ENCODE measurements at regions not wholly inside any gene's neighbourhood (a gene's known extent, or its start where the extent isn't known, plus 50 kb on each side); places are given as distances from the start of the nearest gene placed in this dataset.

- H4K20me1 ChIP-seq (ENCODE audit: control insufficient read depth, extremely low read depth, insufficient read depth, low read length): no peaks in the 10 kb centered on the region
- FAIRE-seq (no peak), DNase-seq (ENCODE audit: low read depth, low spot score) (no peak)
- no peak overlapping the region for H3K27ac ChIP-seq (ENCODE audit: control insufficient read depth, insufficient read depth, low read length)
- dilution Hi-C loops (cut with MboI; ENCODE audit: extremely low pct_ligation_motif_present, low sequenced_read_pairs): no loop called here
- H3K4me1 ChIP-seq (ENCODE audit: control insufficient read depth, extremely low read depth, insufficient read depth, low read length): no peaks in the 10 kb centered on the region
- H3K9ac ChIP-seq (ENCODE audit: control insufficient read depth, extremely low read depth, insufficient read depth, low read length): no peak overlapping the region
- no peaks in the 10 kb centered on the region for H3K27me3 ChIP-seq (ENCODE audit: control insufficient read depth, extremely low read depth, insufficient read depth, low read length)
- H3K9me1 ChIP-seq (ENCODE audit: control insufficient read depth, extremely low read depth, insufficient read depth, low read length): no peaks in the 10 kb centered on the region
- no peaks in the 10 kb centered on the region for H3K79me2 ChIP-seq (ENCODE audit: control insufficient read depth, insufficient read depth, low read length)
- no peaks in the 10 kb centered on the region for H3K9me3 ChIP-seq (ENCODE audit: control insufficient read depth, low read depth, low read length)
- H3K4me2 ChIP-seq (ENCODE audit: control insufficient read depth, extremely low read depth, insufficient read depth, low read depth, low read length): no peak overlapping the region
- TF ChIP-seq CTCF (optimal IDR thresholded peaks at IDR 0.05 in 1 of 3, IDR thresholded peaks at IDR 0.05 in 1 of 3, conservative IDR thresholded peaks at IDR 0.05 in 1 of 3; ENCODE audit: extremely low read depth in 1 of 3, insufficient read depth in 2 of 3, low read length in 3 of 3) (no peak), EZH2 (IDR thresholded peaks at IDR 0.05; ENCODE audit: low read length) (no peak)
- H2AFZ ChIP-seq (ENCODE audit: control insufficient read depth, low read length): no peak overlapping the region
- H3K36me3 ChIP-seq (ENCODE audit: control insufficient read depth in 2 of 2, extremely low read depth in 1 of 2, insufficient read depth in 2 of 2, low read length in 2 of 2): no peaks in the 10 kb centered on the region
- H3K4me3 ChIP-seq (ENCODE audit: control insufficient read depth in 2 of 3, extremely low read depth in 1 of 3, insufficient read depth in 2 of 3, low read depth in 1 of 3, low read length in 3 of 3): no peak overlapping the region
These were observed 400.4 kb upstream of the IMPG1 start for GRCh38 chr6:76472858-76473257.

GRCh38 chr6:76466286-76466685 lies 393.8 kb upstream of the IMPG1 start:
- no peak for DNase-seq (ENCODE audit: low read depth, low spot score)
- H3K27me3 ChIP-seq (ENCODE audit: control insufficient read depth, extremely low read depth, insufficient read depth, low read length): no peaks in the 10 kb centered on the region
- TF ChIP-seq CTCF (optimal IDR thresholded peaks at IDR 0.05 in 1 of 3, IDR thresholded peaks at IDR 0.05 in 1 of 3, conservative IDR thresholded peaks at IDR 0.05 in 1 of 3; ENCODE audit: extremely low read depth in 1 of 3, insufficient read depth in 2 of 3, low read length in 3 of 3) (no peak), EZH2 (IDR thresholded peaks at IDR 0.05; ENCODE audit: low read length) (no peak)
- H3K4me2 ChIP-seq (ENCODE audit: control insufficient read depth, extremely low read depth, insufficient read depth, low read depth, low read length): no peak overlapping the region
- H3K4me3 ChIP-seq (ENCODE audit: control insufficient read depth in 2 of 3, extremely low read depth in 1 of 3, insufficient read depth in 2 of 3, low read depth in 1 of 3, low read length in 3 of 3): no peak overlapping the region
- H3K79me2 ChIP-seq (ENCODE audit: control insufficient read depth, insufficient read depth, low read length): no peaks in the 10 kb centered on the region
- H2AFZ ChIP-seq (ENCODE audit: control insufficient read depth, low read length): no peak overlapping the region
- no peak overlapping the region for H3K9ac ChIP-seq (ENCODE audit: control insufficient read depth, extremely low read depth, insufficient read depth, low read length)
- H3K4me1 ChIP-seq (ENCODE audit: control insufficient read depth, extremely low read depth, insufficient read depth, low read length): no peaks in the 10 kb centered on the region
- no peak for FAIRE-seq
- dilution Hi-C loops (cut with MboI; ENCODE audit: extremely low pct_ligation_motif_present, low sequenced_read_pairs): no loop called here
- no peaks in the 10 kb centered on the region for H3K9me3 ChIP-seq (ENCODE audit: control insufficient read depth, low read depth, low read length)
- no peaks in the 10 kb centered on the region for H3K9me1 ChIP-seq (ENCODE audit: control insufficient read depth, extremely low read depth, insufficient read depth, low read length)
- no peak overlapping the region for H3K27ac ChIP-seq (ENCODE audit: control insufficient read depth, insufficient read depth, low read length)
- no peaks in the 10 kb centered on the region for H4K20me1 ChIP-seq (ENCODE audit: control insufficient read depth, extremely low read depth, insufficient read depth, low read length)
- no peaks in the 10 kb centered on the region for H3K36me3 ChIP-seq (ENCODE audit: control insufficient read depth in 2 of 2, extremely low read depth in 1 of 2, insufficient read depth in 2 of 2, low read length in 2 of 2)

Measured in keratinocyte (primary cell).